ENCODE measurements at regions not wholly inside any gene's neighbourhood (a gene's known extent, or its start where the extent isn't known, plus 50 kb on each side); places are given as distances from the start of the nearest gene placed in this dataset.

GRCh38 chr21:36235058-36235582, 78.5 kb downstream of the DOP1B start (continued):
- TF ChIP-seq, protein P1, sequence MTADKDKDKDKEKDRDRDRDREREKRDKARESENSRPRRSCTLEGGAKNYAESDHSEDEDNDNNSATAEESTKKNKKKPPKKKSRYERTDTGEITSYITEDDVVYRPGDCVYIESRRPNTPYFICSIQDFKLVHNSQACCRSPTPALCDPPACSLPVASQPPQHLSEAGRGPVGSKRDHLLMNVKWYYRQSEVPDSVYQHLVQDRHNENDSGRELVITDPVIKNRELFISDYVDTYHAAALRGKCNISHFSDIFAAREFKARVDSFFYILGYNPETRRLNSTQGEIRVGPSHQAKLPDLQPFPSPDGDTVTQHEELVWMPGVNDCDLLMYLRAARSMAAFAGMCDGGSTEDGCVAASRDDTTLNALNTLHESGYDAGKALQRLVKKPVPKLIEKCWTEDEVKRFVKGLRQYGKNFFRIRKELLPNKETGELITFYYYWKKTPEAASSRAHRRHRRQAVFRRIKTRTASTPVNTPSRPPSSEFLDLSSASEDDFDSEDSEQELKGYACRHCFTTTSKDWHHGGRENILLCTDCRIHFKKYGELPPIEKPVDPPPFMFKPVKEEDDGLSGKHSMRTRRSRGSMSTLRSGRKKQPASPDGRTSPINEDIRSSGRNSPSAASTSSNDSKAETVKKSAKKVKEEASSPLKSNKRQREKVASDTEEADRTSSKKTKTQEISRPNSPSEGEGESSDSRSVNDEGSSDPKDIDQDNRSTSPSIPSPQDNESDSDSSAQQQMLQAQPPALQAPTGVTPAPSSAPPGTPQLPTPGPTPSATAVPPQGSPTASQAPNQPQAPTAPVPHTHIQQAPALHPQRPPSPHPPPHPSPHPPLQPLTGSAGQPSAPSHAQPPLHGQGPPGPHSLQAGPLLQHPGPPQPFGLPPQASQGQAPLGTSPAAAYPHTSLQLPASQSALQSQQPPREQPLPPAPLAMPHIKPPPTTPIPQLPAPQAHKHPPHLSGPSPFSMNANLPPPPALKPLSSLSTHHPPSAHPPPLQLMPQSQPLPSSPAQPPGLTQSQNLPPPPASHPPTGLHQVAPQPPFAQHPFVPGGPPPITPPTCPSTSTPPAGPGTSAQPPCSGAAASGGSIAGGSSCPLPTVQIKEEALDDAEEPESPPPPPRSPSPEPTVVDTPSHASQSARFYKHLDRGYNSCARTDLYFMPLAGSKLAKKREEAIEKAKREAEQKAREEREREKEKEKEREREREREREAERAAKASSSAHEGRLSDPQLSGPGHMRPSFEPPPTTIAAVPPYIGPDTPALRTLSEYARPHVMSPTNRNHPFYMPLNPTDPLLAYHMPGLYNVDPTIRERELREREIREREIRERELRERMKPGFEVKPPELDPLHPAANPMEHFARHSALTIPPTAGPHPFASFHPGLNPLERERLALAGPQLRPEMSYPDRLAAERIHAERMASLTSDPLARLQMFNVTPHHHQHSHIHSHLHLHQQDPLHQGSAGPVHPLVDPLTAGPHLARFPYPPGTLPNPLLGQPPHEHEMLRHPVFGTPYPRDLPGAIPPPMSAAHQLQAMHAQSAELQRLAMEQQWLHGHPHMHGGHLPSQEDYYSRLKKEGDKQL (CRISPR knock-in tag; IDR thresholded peaks at IDR 0.05; ENCODE audit: low read depth): peak; percentile 89
- TF ChIP-seq ZMYM4 (CRISPR knock-in tag; IDR thresholded peaks at IDR 0.05): peak; percentile 67
- TF ChIP-seq ZNF468 (CRISPR knock-in tag; IDR thresholded peaks at IDR 0.05): no peak
- peak; percentile 97 for TF ChIP-seq GFI1 (CRISPR knock-in tag; IDR thresholded peaks at IDR 0.05; ENCODE audit: borderline replicate concordance)
- TF ChIP-seq SNAI1 (CRISPR knock-in tag; IDR thresholded peaks at IDR 0.05; ENCODE audit: borderline replicate concordance): no peak
- peak; percentile 100 for TF ChIP-seq NR2F6 (IDR thresholded peaks at IDR 0.05)
- TF ChIP-seq NR2F6 (CRISPR knock-in tag; IDR thresholded peaks at IDR 0.05): peak; percentile 100
- TF ChIP-seq ARID5B (CRISPR knock-in tag; IDR thresholded peaks at IDR 0.05): peak; percentile 95
- peak; percentile 44; the same call in 1 of the 2 replicates for TF ChIP-seq KLF9 (CRISPR knock-in tag; IDR thresholded peaks at IDR 0.05; ENCODE audit: low read depth)
- TF ChIP-seq KDM2A (CRISPR knock-in tag; IDR thresholded peaks at IDR 0.05; ENCODE audit: borderline replicate concordance, low read depth): 0 out of 2 replicates have a peak, but pooled peaks have one; percentile 18
- peak; percentile 70 for TF ChIP-seq KAT8 (CRISPR knock-in tag; IDR thresholded peaks at IDR 0.05)
- TF ChIP-seq ZNF792 (CRISPR knock-in tag; IDR thresholded peaks at IDR 0.05): peak; percentile 81
- 0 out of 2 replicates have a peak, but pooled peaks have one; percentile 52 for TF ChIP-seq POGK (CRISPR knock-in tag; conservative IDR thresholded peaks at IDR 0.05)
- no peak for TF ChIP-seq RBAK (CRISPR knock-in tag; IDR thresholded peaks at IDR 0.05)
- TF ChIP-seq YEATS4 (CRISPR knock-in tag; IDR thresholded peaks at IDR 0.05; ENCODE audit: borderline replicate concordance): 0 out of 2 replicates have a peak, but pooled peaks have one; percentile 42
- TF ChIP-seq, protein P2, sequence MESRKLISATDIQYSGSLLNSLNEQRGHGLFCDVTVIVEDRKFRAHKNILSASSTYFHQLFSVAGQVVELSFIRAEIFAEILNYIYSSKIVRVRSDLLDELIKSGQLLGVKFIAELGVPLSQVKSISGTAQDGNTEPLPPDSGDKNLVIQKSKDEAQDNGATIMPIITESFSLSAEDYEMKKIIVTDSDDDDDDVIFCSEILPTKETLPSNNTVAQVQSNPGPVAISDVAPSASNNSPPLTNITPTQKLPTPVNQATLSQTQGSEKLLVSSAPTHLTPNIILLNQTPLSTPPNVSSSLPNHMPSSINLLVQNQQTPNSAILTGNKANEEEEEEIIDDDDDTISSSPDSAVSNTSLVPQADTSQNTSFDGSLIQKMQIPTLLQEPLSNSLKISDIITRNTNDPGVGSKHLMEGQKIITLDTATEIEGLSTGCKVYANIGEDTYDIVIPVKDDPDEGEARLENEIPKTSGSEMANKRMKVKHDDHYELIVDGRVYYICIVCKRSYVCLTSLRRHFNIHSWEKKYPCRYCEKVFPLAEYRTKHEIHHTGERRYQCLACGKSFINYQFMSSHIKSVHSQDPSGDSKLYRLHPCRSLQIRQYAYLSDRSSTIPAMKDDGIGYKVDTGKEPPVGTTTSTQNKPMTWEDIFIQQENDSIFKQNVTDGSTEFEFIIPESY (CRISPR knock-in tag; IDR thresholded peaks at IDR 0.05): peak; percentile 32; the same call in 1 of the 2 replicates
- no peak for TF ChIP-seq CHCHD3 (CRISPR knock-in tag; IDR thresholded peaks at IDR 0.05)
- TF ChIP-seq SSRP1 (CRISPR knock-in tag; IDR thresholded peaks at IDR 0.05): no peak

Data from HepG2 (cell line).